Stimulated activated CD8-positive, alpha-beta memory T cell treated with anti-CD3 and anti-CD28 coated beads, Interleukin-4, amount 100 ng/mL, for 24 hours (primary cell): ENCODE measurements at regions not wholly inside any gene's neighbourhood (a gene's known extent, or its start where the extent isn't known, plus 50 kb on each side); places are given as distances from the start of the nearest gene placed in this dataset.

Experiments used
- DNase-seq: peaks from one replicate; pipeline ENCODE4 v3.0.0-alpha.2; 2020; ENCODE audit warnings: low read depth

- no peak for DNase-seq
Observed at GRCh38 chr5:126366199-126366560, 57.0 kb upstream of the GRAMD2B start.

GRCh38 chr5:126368239-126368812 is 54.9 kb upstream of the GRAMD2B start:
- DNase-seq, result no peak

DNA sequence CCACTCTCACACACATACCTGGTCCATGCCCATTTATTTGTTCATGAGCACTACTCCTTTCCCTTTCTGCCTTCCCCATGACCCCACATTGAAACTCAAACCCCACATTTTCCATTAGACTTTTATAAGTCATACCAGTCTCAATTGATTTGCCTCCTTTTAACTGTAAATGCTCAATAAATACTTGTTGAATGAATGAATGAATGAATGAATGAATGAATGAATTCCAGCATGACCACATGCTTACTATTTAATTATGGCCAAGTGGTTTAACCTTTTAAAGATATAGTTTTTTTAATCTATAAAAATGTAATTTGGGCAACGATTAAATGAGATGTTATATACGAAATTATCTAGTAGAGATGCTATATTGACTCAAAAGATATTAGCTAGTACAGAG is 54.1 kb upstream of the GRAMD2B start:
- DNase-seq, result no peak

DNA sequence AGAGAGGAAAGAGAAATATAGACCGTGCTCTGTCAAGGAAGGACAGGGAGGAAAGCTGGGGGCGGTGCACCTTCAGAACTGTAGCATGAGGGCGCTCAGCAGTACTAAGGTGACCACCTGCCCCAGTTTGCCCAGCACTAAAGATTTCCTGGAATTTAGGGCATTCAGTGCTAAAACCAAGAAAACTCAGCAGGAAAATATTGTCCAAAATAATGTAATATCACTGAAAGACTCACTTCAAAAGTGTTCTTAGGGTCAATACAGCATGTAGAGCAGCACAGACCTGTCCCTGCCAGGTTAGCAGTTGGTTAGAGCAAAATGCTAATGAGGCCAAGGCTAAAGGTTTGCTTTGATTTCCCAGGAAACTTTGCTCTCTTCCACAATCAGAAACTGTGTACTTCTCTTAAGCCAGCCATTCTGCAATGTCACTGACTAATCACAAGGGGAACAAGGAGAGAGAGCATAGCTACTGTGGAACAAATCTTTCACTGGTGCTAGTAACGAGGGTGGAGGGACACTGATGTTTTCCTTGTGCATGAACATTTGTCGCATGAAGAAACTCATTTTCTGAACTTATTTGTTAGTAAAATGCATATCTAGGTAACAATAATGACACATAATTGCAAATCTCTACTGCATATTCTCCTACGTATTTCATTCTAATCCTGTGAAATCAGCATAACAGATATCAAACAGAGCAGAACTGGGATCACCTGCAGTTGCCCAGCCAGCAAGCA is 53.0 kb upstream of the GRAMD2B start:
- DNase-seq, result no peak

DNA sequence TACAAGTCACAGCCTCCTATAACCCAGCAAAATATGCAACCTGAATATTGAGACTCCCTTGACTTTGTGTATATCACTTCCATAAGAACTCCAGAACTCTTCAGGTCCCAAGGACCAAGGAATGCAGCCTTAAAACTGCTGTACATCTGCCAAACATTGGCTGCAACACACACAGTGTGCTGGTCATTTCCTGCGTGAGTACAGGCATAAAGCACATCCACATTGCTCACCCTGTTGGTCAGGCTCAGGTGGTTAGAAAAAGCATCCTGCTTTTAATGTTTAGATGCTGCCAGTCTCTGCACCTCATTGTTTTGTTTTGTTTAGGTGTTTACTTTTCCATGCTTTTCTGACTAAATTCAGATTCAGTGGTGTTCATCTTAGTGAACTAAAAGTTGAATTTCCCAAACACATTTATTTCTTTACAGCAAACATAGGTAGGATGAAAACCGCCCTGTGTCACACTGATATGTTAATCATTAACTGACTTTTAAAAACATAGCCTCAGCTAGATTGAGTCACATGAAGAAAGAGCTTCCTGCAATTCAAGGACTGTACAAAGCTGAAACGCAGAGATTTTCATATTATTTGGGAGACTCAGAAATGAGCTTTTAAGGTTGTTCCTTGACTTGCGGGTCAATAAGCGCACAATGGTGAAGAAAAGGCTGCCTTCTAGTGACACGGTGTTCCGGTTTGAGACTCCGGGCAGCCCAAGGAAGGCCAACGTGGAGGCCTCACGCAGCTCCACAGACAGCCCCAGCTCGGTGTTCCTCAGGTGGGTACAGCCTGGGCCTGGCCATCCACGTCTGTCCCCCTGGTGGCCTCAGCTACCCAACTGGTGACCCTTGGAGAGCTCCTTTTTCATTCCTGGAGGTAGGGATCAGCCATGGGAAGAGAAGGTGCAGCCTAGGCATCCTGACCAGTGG is 52.2 kb upstream of the GRAMD2B start:
- DNase-seq, result no peak

- DNase-seq, result no peak
Observed at GRCh38 chr5:126373375-126374108, 49.7 kb upstream of the GRAMD2B start.
